Fibroblast of lung (primary cell): ENCODE measurements at regions not wholly inside any gene's neighbourhood (a gene's known extent, or its start where the extent isn't known, plus 50 kb on each side); places are given as distances from the start of the nearest gene placed in this dataset.

Source experiments
- DNase-seq, 2 donors: peaks; one replicate each; pipeline versions ENCODE4 v3.0.0 to v3.0.0-alpha.2; 2010; ENCODE audit warnings: low read depth in 2 of 2
- H2AFZ ChIP-seq: 2 replicates; pipeline ENCODE4 v1.5.1; 2012; ENCODE audit warnings: low read length, control low read depth, inconsistent platforms
- H3K27ac ChIP-seq: 2 replicates; pipeline ENCODE4 v1.5.1; 2011; ENCODE audit warnings: low read length, control low read depth; ENCODE audit not compliant: insufficient read depth
- H3K27me3 ChIP-seq: 2 replicates; pipeline ENCODE4 v1.5.1; 2011; ENCODE audit warnings: mild to moderate bottlenecking, low read length; ENCODE audit not compliant: control insufficient read depth, insufficient read depth
- H3K36me3 ChIP-seq: 2 replicates; pipeline ENCODE4 v1.5.1; 2011; ENCODE audit warnings: low read length; ENCODE audit not compliant: control insufficient read depth, insufficient read depth
- H3K4me1 ChIP-seq: 2 replicates; pipeline ENCODE4 v1.5.1; 2011; ENCODE audit warnings: low read length; ENCODE audit not compliant: control insufficient read depth, insufficient read depth; ENCODE audit errors: extremely low read depth
- H3K4me2 ChIP-seq: 2 replicates; pipeline ENCODE4 v1.5.1; 2011; ENCODE audit warnings: low read length, control low read depth; ENCODE audit not compliant: insufficient read depth; ENCODE audit errors: extremely low read depth
- H3K4me3 ChIP-seq, 4 experiments: fragments of 200-600 bp in 1 of 4; sonication (generic) in 1 of 4; replicated peaks in 1 of 4; 2 replicates each; pipeline ENCODE4 v1.5.1; 2011 to 2016; ENCODE audit warnings: low read length in 4 of 4, low read depth in 3 of 4, mild to moderate bottlenecking in 3 of 4, control low read depth in 2 of 4, inconsistent platforms in 1 of 4, mixed read lengths in 1 of 4; ENCODE audit not compliant: insufficient read depth in 1 of 4; ENCODE audit errors: control extremely low read depth in 1 of 4
- H3K79me2 ChIP-seq: 2 replicates; pipeline ENCODE4 v1.5.1; 2012; ENCODE audit warnings: mild to moderate bottlenecking, low read length, inconsistent platforms; ENCODE audit not compliant: control insufficient read depth, insufficient read depth
- H3K9ac ChIP-seq: 2 replicates; pipeline ENCODE4 v1.5.1; 2011; ENCODE audit warnings: mild to moderate bottlenecking, low read length, control low read depth; ENCODE audit not compliant: insufficient read depth
- H3K9me3 ChIP-seq: 2 replicates; pipeline ENCODE4 v1.5.1; 2012; ENCODE audit warnings: low read depth, low read length; ENCODE audit not compliant: control insufficient read depth, insufficient read depth
- H4K20me1 ChIP-seq: 2 replicates; pipeline ENCODE4 v1.5.1; 2011; ENCODE audit warnings: low read length; ENCODE audit not compliant: control insufficient read depth, insufficient read depth; ENCODE audit errors: extremely low read depth
- CTCF ChIP-seq, 2 donors: IDR thresholded peaks in 1 of 2; conservative IDR thresholded peaks in 1 of 2; 1 replicate in 1 of 2; 2 replicates in 1 of 2; pipeline ENCODE4 v1.5.1; 2011 to 2012; ENCODE audit warnings: low read length in 2 of 2, control low read depth in 1 of 2, inconsistent platforms in 1 of 2, low read depth in 1 of 2, mild to moderate bottlenecking in 1 of 2
- EZH2 ChIP-seq: IDR thresholded peaks from 2 replicates; pipeline ENCODE4 v1.5.1; 2012; ENCODE audit warnings: low read length, control low read depth, mild to moderate bottlenecking; ENCODE audit errors: missing control alignments

DNA sequence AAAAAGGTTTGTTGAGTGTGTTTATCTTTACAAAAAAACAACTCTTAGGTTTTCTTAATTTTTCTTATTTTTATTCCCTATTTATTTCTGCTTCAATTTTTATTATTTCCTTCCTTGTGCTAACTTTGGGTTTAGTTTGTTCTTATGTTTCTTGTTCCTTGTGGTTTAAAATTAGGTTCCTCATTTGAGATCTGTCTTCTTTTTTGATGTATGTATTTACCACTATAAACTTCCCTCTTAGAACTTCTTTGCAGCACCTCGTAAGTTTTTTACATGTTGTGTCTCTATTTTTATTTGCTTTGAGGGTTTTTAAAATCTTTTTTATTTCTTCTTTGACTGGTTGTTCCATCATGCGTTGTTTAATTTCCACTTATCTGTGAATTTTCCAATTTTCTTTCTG lies 1217.1 kb upstream of the CELF2 start:
- no peaks in the 10 kb centered on the region for H3K27me3 ChIP-seq
- no peaks in the 10 kb centered on the region for H3K4me1 ChIP-seq
- no peak overlapping the region for H3K4me3 ChIP-seq
- no peaks in the 10 kb centered on the region for H4K20me1 ChIP-seq
- H3K27ac ChIP-seq = no peak overlapping the region
- H3K9ac ChIP-seq = no peak overlapping the region
- no peaks in the 10 kb centered on the region for H3K36me3 ChIP-seq
- H3K9me3 ChIP-seq = no peaks in the 10 kb centered on the region
- no peaks in the 10 kb centered on the region for H3K79me2 ChIP-seq
- no peak overlapping the region for H3K4me2 ChIP-seq
- TF ChIP-seq CTCF (conservative IDR thresholded peaks at IDR 0.05 in 1 of 2, IDR thresholded peaks at IDR 0.05 in 1 of 2; ENCODE audit: low read depth in 1 of 2, low read length in 2 of 2) (no peak), EZH2 (no peak)
- no peak for DNase-seq
- no peak overlapping the region for H2AFZ ChIP-seq

GRCh38 chr10:9807846-9808245 lies 1209.8 kb upstream of the CELF2 start:
- DNase-seq = no peak
- Histone ChIP-seq H3K27ac (no peak overlapping the region), H3K9ac (no peak overlapping the region), H3K4me2 (no peak overlapping the region), H4K20me1 (no peaks in the 10 kb centered on the region), H2AFZ (no peak overlapping the region), H3K36me3 (no peaks in the 10 kb centered on the region), H3K27me3 (no peaks in the 10 kb centered on the region), H3K4me3 (no peak overlapping the region), H3K79me2 (no peaks in the 10 kb centered on the region), H3K4me1 (no peaks in the 10 kb centered on the region), H3K9me3 (no peaks in the 10 kb centered on the region)
- TF ChIP-seq CTCF (conservative IDR thresholded peaks at IDR 0.05 in 1 of 2, IDR thresholded peaks at IDR 0.05 in 1 of 2; ENCODE audit: low read depth in 1 of 2, low read length in 2 of 2) (no peak), EZH2 (no peak)

GRCh38 chr10:9811601-9812000 lies 1206.1 kb upstream of the CELF2 start:
- H4K20me1 ChIP-seq = no peaks in the 10 kb centered on the region
- H3K9me3 ChIP-seq = no peaks in the 10 kb centered on the region
- TF ChIP-seq EZH2 (no peak), CTCF (conservative IDR thresholded peaks at IDR 0.05 in 1 of 2, IDR thresholded peaks at IDR 0.05 in 1 of 2; ENCODE audit: low read depth in 1 of 2, low read length in 2 of 2) (no peak)
- no peak overlapping the region for H3K4me2 ChIP-seq
- no peaks in the 10 kb centered on the region for H3K27me3 ChIP-seq
- no peak overlapping the region for H3K9ac ChIP-seq
- no peaks in the 10 kb centered on the region for H3K4me1 ChIP-seq
- no peak overlapping the region for H3K27ac ChIP-seq
- no peaks in the 10 kb centered on the region for H3K36me3 ChIP-seq
- no peak overlapping the region for H2AFZ ChIP-seq
- DNase-seq = no peak
- no peaks in the 10 kb centered on the region for H3K79me2 ChIP-seq
- H3K4me3 ChIP-seq = no peak overlapping the region
